DND-41 (cell line): ENCODE measurements at regions not wholly inside any gene's neighbourhood (a gene's known extent, or its start where the extent isn't known, plus 50 kb on each side); places are given as distances from the start of the nearest gene placed in this dataset.

Experiments used
- ATAC-seq: fragments of 200-7000 bp; cut with Tn5 transposase; 3 replicates; pipeline ENCODE4 v1.9.1; 2021; ENCODE audit warnings: low read depth; ENCODE audit not compliant: insufficient read depth
- DNase-seq: peaks from one replicate; pipeline ENCODE4 v3.0.0-alpha.2; 2020
- H2AFZ ChIP-seq: 2 replicates; pipeline ENCODE4 v1.6.0; 2012; ENCODE audit warnings: low read depth, low read length
- H3K27ac ChIP-seq: 2 replicates; pipeline ENCODE4 v1.5.1; 2012; ENCODE audit warnings: low read length, inconsistent platforms
- H3K27me3 ChIP-seq: fragments of 200-600 bp; sonication (generic); 2 replicates; pipeline ENCODE4 v1.6.0; 2012; ENCODE audit warnings: low read length, mild to moderate bottlenecking, inconsistent platforms; ENCODE audit not compliant: insufficient read depth, poor library complexity
- H3K36me3 ChIP-seq: 2 replicates; pipeline ENCODE4 v1.5.1; 2012; ENCODE audit warnings: low read length, inconsistent platforms; ENCODE audit not compliant: insufficient read depth
- H3K4me1 ChIP-seq: 2 replicates; pipeline ENCODE4 v1.5.1; 2012; ENCODE audit warnings: mild to moderate bottlenecking, low read length; ENCODE audit not compliant: insufficient read depth
- H3K4me2 ChIP-seq: 2 replicates; pipeline ENCODE4 v1.6.0; 2012; ENCODE audit warnings: mild to moderate bottlenecking, moderate library complexity, low read length, inconsistent platforms; ENCODE audit not compliant: insufficient read depth
- H3K4me3 ChIP-seq, 2 experiments: fragments of 200-600 bp in 1 of 2; shearing (Covaris generic) in 1 of 2; 2 replicates each; pipeline ENCODE4 v1.5.1; 2012 to 2016; ENCODE audit warnings: inconsistent platforms in 2 of 2, low read length in 2 of 2, mild to moderate bottlenecking in 2 of 2, low read depth in 1 of 2, moderate library complexity in 1 of 2
- H3K79me2 ChIP-seq: 2 replicates; pipeline ENCODE4 v1.6.0; 2012; ENCODE audit warnings: low read length, inconsistent platforms; ENCODE audit not compliant: insufficient read depth
- H3K9ac ChIP-seq: 2 replicates; pipeline ENCODE4 v1.6.0; 2012; ENCODE audit warnings: low read depth, mild to moderate bottlenecking, inconsistent platforms, low read length, moderate library complexity
- H3K9me3 ChIP-seq: 2 replicates; pipeline ENCODE4 v1.5.1; 2012; ENCODE audit warnings: low read length, moderate library complexity, mild to moderate bottlenecking, inconsistent platforms; ENCODE audit not compliant: insufficient read depth, severe bottlenecking
- H4K20me1 ChIP-seq: 2 replicates; pipeline ENCODE4 v1.6.0; 2012; ENCODE audit warnings: low read length; ENCODE audit not compliant: insufficient read depth
- EZH2 ChIP-seq: IDR thresholded peaks from 3 replicates; pipeline ENCODE4 v1.6.1; 2012; ENCODE audit warnings: borderline replicate concordance, low read depth, mild to moderate bottlenecking, moderate library complexity, low read length, inconsistent platforms; ENCODE audit not compliant: severe bottlenecking
- TF ChIP-seq, protein P1 (sequence below): IDR thresholded peaks from 2 replicates; pipeline ENCODE4 v1.5.1; 2012; ENCODE audit warnings: borderline replicate concordance, low read length, moderate library complexity, mild to moderate bottlenecking; ENCODE audit not compliant: poor library complexity, severe bottlenecking; ENCODE audit errors: extremely low read depth

DNA sequence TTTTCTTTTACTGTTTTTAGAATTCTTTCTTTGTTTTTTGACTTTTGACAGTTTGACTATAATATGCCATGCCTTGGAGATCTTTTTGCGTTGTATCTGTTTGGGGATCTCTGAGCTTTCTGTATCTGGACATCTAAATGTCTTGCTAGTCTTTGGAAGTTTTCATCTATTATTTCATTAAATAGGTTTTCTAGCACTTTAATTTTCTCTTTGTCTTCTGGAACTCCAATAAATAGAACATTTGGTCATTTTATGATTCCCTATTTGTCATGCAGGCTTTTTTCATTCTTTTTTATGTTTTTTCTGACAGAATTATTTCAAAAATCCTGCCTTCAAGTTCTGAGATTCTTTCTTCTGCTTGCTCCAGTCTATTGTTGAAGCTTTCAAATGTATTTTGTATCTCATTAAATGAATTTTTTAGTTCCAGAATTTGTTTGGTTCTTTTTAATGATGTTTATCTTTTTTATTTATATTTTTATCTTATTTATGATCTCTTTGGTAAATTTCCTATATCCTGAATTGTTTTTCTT is 201.4 kb downstream of the CHD9NB start:
- ATAC-seq (no peak), DNase-seq (no peak)
- TF ChIP-seq EZH2: no peak
- TF ChIP-seq, protein P1, sequence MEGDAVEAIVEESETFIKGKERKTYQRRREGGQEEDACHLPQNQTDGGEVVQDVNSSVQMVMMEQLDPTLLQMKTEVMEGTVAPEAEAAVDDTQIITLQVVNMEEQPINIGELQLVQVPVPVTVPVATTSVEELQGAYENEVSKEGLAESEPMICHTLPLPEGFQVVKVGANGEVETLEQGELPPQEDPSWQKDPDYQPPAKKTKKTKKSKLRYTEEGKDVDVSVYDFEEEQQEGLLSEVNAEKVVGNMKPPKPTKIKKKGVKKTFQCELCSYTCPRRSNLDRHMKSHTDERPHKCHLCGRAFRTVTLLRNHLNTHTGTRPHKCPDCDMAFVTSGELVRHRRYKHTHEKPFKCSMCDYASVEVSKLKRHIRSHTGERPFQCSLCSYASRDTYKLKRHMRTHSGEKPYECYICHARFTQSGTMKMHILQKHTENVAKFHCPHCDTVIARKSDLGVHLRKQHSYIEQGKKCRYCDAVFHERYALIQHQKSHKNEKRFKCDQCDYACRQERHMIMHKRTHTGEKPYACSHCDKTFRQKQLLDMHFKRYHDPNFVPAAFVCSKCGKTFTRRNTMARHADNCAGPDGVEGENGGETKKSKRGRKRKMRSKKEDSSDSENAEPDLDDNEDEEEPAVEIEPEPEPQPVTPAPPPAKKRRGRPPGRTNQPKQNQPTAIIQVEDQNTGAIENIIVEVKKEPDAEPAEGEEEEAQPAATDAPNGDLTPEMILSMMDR: no peak
- H3K36me3 ChIP-seq: no peaks in the 10 kb centered on the region
- peaks cover 11% of the 10 kb centered on the region for H3K9me3 ChIP-seq
- H3K4me3 ChIP-seq: no peak overlapping the region
- H3K27me3 ChIP-seq: no peaks in the 10 kb centered on the region
- no peak overlapping the region for H2AFZ ChIP-seq
- no peaks in the 10 kb centered on the region for H3K4me1 ChIP-seq
- H3K9ac ChIP-seq: no peak overlapping the region
- no peak overlapping the region for H3K4me2 ChIP-seq
- H3K79me2 ChIP-seq: no peaks in the 10 kb centered on the region
- no peak overlapping the region for H3K27ac ChIP-seq
- H4K20me1 ChIP-seq: no peaks in the 10 kb centered on the region

DNA sequence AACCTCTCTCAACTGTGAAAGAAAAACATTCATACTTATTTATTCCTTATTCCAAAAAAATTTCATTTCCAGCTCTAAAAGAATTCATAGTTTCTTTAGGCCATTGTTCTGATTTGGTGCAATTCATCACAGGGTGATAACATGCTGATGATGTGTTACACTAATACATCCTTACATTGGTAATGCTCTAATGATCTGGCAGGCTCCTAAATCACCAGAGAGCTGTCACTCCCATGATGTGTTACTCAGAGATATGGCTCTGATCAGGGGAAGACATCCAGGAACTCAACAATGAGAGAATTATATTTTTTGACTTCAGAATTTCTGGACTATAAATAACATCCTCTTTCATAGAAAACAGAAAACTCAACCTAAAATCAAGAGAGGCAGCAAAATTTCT is 209.3 kb downstream of the CHD9NB start:
- Histone ChIP-seq H3K9ac (no peak overlapping the region), H3K36me3 (no peaks in the 10 kb centered on the region), H3K27ac (no peak overlapping the region), H2AFZ (no peak overlapping the region), H3K4me3 (no peak overlapping the region), H3K79me2 (no peaks in the 10 kb centered on the region), H3K9me3 (no peaks in the 10 kb centered on the region), H3K4me1 (no peaks in the 10 kb centered on the region), H3K4me2 (no peak overlapping the region), H3K27me3 (no peaks in the 10 kb centered on the region), H4K20me1 (no peaks in the 10 kb centered on the region)
- DNase-seq: no peak
- no peak for ATAC-seq
- no peak for TF ChIP-seq EZH2
- TF ChIP-seq, protein P1: no peak

DNA sequence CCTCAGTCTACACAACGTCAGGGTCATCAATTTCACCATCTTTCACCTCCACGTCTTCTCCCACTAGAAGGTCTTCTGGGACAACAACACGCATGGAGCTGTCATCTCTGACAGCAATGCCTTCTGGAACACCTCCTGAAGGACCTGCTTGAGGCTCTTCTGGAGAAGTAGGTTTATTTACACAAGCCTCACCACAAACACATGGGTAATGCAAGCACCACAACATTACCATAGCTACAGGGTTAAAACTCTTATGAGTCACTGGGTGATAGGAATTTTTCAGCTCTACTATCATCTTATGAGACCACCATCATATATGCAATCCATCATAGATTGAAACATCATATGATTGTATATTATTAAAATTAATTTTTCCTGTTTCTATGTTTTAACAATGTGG is 215.4 kb downstream of the CHD9NB start:
- no peaks in the 10 kb centered on the region for H3K4me1 ChIP-seq
- no peak for TF ChIP-seq EZH2
- TF ChIP-seq, protein P1: no peak
- no peaks in the 10 kb centered on the region for H4K20me1 ChIP-seq
- no peak overlapping the region for H2AFZ ChIP-seq
- H3K4me2 ChIP-seq: no peak overlapping the region
- H3K27me3 ChIP-seq: no peaks in the 10 kb centered on the region
- H3K9me3 ChIP-seq: no peaks in the 10 kb centered on the region
- no peak overlapping the region for H3K27ac ChIP-seq
- ATAC-seq (no peak), DNase-seq (no peak)
- H3K79me2 ChIP-seq: no peaks in the 10 kb centered on the region
- H3K9ac ChIP-seq: no peak overlapping the region
- H3K36me3 ChIP-seq: no peaks in the 10 kb centered on the region
- no peak overlapping the region for H3K4me3 ChIP-seq
